IPS DF 4.7 (cell line): ENCODE measurements at regions not wholly inside any gene's neighbourhood (a gene's known extent, or its start where the extent isn't known, plus 50 kb on each side); places are given as distances from the start of the nearest gene placed in this dataset.
"Not testable (repeated sequence)": the region's sequence is repeated elsewhere in the genome, so short reads cannot be mapped to it uniquely, and the experiment has no call there.

ENCODE experiments used
- DNase-seq: peaks from one replicate; pipeline ENCODE4 v3.0.0-alpha.2; 2013; ENCODE audit warnings: low spot score; ENCODE audit errors: extremely low read depth

GRCh38 chr5:25764733-25765132, 1120.0 kb upstream of the CDH10 start:
- DNase-seq = no peak

- no peak for DNase-seq
Measured at GRCh38 chr5:25763781-25764180, 1119.0 kb upstream of the CDH10 start.

- DNase-seq = no peak
Measured at GRCh38 chr5:25754895-25755294, 1110.1 kb upstream of the CDH10 start.

- DNase-seq = no peak
Measured at GRCh38 chr5:25744908-25745307, 1100.1 kb upstream of the CDH10 start.

GRCh38 chr5:25716680-25717079, 1071.9 kb upstream of the CDH10 start:
- DNase-seq = no peak

- DNase-seq = no peak
Measured at GRCh38 chr5:25713259-25713658, 1068.5 kb upstream of the CDH10 start.

- no peak for DNase-seq
Measured at GRCh38 chr5:25707093-25707492, 1062.3 kb upstream of the CDH10 start.

- DNase-seq = no peak
Measured at GRCh38 chr5:25701936-25702335, 1057.2 kb upstream of the CDH10 start.

- no peak for DNase-seq
Measured at GRCh38 chr5:25694801-25695200, 1050.0 kb upstream of the CDH10 start.

- no peak for DNase-seq
Measured at GRCh38 chr5:25688156-25688555, 1043.4 kb upstream of the CDH10 start.

- DNase-seq = no peak
Measured at GRCh38 chr5:25669645-25670401, 1025.0 kb upstream of the CDH10 start.

- no peak for DNase-seq
Measured at GRCh38 chr5:25662610-25663009, 1017.8 kb upstream of the CDH10 start.

GRCh38 chr5:25650316-25650715, 1005.5 kb upstream of the CDH10 start:
- DNase-seq = not testable (repeated sequence)

- no peak for DNase-seq
Measured at GRCh38 chr5:25649628-25650265, 1005.0 kb upstream of the CDH10 start.

GRCh38 chr5:25646421-25647341, 1001.9 kb upstream of the CDH10 start:
- no peak for DNase-seq

- DNase-seq = no peak
Measured at GRCh38 chr5:25641124-25641523, 996.3 kb upstream of the CDH10 start.

GRCh38 chr5:25619273-25619672, 974.5 kb upstream of the CDH10 start:
- no peak for DNase-seq

GRCh38 chr5:25618821-25619220, 974.0 kb upstream of the CDH10 start:
- no peak for DNase-seq

- DNase-seq = no peak
Measured at GRCh38 chr5:25614466-25614865, 969.7 kb upstream of the CDH10 start.

- no peak for DNase-seq
Measured at GRCh38 chr5:25604681-25605080, 959.9 kb upstream of the CDH10 start.

- no peak for DNase-seq
Measured at GRCh38 chr5:25579111-25579510, 934.3 kb upstream of the CDH10 start.

- DNase-seq = no peak
Measured at GRCh38 chr5:25573691-25574090, 928.9 kb upstream of the CDH10 start.
